Lung microvascular endothelial cell (primary cell): ENCODE measurements at regions not wholly inside any gene's neighbourhood (a gene's known extent, or its start where the extent isn't known, plus 50 kb on each side); places are given as distances from the start of the nearest gene placed in this dataset.
A peak's percentile ranks its signal among the peaks of the same experiment; 100 is the strongest.

Experiments
- DNase-seq, 2 donors: peaks; one replicate each; pipeline versions ENCODE4 v3.0.0 to v3.0.0-alpha.2; 2010; ENCODE audit warnings: low read depth in 2 of 2

DNA sequence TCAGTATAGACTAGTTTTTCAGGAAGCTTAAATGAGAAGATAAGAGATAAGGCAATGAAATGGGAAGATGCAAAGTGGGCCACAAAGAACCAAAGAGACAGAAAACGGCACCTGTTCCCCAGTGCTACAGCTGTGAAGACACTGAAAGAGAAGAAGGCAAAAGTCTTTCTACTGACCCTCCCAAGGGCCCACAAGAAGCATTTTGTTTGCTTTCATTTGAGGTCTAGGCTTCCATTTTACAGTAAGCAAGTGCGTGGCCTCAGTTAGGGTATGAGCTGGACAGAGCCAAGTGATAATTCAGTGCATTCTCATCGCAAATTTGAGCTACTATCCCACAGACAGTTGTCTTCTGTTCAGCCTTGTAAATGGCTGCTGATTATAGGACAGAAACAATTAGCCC lies 53.4 kb upstream of the STK17B start:
- no peak for DNase-seq

DNA sequence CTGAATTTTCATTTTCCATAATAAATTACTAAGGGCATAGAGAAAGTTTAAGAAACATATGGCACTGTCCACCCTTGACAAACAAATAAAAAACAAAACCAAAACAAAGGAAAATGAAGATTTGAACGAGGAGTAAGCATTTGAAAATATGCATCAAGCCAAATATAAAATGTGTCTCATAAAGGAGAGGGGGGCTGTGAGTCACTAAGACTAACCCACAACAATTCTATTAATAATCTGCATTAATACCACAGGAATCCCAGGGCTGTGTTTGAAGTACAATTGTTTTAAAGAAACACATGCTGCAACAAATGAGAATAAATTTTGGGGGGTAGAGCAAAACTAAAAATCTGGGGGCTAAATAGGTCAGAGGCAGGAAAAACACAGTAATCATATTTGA lies 53.8 kb upstream of the STK17B start:
- no peak for DNase-seq

DNA sequence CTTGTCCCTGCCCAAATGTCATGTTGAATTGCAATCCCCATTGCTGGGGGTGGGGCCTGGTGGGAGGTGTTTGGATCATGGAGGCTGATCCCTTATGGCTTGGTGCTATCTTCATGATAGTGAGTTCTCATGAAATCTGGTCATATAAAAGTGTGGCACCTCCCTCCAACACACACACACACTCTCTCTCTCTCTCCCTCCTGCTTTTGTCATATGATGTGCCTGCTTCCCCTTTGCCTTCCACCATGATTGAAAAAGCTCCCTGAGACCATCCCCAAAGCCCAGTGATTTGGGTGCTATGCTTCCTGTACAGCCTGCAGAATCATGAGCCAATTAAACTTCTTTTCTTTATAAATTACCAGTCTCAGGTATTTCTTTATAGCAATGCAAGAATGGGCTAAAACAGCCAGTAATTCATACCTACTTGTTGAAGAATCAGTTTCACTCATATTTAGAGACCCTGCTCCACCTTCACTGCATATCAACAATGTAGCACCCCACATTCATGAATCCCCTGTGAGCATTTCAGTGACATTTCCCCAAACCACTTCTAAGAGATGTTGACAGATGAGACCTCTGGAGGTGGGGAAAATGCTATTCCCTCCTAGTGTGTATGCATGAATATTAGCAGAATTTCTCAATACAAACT lies 54.8 kb upstream of the STK17B start:
- no peak for DNase-seq

DNA sequence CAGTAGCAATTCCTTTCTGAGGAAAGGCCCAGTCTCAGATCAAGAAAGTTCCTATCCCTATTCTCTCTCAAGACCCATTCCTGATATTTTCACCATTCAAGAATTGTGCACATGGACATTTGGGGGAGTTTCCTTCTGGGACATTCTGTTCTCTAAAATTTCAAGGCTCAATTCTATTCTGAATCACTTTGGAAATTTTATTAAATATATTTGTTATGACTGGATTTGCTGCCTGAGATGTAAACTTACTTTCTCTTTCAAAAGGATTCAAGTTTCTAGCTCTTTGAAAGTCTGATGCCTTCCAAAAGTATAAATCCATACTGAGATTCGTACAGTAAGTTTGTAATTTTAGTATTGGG lies 55.3 kb upstream of the STK17B start:
- no peak for DNase-seq

DNA sequence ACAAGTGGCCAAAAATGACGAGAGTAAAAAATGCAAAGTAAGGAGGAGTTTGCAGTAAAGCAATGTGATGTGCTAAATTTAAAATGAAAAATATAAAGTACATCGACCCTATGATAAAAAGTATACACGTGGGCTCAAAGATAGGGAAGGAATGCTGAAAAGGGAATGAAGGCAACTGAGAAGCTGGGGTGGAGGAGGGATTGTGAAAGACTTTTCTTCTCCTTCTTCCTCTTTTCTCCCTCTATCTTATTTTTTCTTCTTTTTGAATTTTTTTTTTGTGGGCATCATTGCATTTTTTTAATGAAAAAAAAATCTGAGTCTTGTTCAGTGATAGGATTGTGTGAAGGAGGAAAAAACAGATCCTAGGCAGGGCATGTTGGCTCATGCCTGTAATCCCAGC lies 57.6 kb upstream of the STK17B start:
- DNase-seq, result no peak

DNA sequence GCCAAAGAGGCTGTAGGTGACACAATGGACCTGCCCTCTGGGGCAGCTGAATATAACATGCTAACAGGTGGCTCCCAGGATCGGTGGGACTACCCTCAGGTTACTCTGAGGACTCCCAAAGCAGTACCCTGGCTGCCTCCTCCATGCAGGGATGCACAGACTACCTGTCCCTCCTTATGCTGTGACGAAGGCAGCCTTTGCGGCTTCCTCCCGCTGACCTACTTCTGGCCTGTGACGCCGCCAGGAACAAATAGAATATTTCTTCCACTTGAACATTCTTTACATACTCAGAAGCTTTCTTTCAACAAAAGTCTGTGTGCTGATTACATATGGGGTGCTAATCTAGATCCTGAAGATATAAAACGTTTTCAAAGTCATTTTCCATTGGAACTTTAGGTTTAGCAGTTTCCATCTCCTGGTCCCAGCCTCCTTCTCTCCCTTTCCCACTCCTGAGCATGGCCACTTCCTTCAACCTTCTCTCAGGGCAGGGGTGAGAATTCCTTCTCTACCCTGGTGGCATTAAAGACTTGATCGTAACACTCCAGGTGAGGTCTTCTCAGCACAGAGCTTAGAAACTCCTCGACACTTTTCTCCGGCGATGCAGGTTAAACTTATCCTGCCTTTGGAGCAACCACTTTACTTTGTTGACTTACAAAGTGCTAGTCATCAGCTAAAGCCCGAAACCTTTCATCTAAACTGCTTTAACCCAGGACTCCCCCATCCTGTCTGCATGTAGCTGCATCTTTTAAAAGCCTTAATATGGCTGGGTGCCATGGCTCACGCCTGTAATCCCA lies 58.9 kb upstream of the STK17B start:
- DNase-seq, result no peak

DNA sequence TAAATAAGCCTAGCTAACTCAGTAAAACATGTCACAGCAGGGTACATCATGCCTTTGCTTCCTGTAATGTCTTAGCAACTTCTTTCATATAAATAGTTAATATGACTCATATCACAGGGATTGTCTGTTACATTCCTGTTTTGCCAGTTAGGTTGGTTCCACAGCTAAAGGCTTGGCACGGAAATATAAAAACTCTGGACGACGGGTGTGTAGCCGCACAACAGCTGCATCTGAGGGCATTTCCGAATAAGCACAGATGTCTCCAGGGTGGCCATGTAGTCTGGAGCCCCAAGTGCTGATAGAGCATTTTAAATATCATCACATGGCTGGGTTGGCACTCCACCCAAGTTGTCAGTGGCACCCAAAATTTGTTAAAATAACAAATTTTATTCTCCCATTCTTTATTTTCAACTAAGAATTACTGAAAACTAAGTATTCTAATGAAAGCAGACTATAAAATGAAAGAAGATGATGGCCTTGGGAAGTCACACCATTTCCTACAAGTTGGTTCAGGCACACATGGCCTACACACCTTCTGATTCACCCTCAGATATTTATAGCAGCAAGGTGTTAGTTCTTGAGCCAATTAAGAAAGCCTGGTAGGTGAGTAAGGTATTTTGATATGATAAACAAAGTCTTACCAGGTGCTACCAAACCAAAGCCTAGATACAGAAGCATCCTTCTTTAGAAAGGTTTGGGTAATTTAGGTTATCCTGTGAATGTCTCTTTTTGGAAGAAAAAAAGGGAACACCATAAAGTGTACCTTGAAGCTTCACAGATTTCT lies 61.8 kb upstream of the STK17B start:
- DNase-seq, result peak; percentile 86 to 93

DNA sequence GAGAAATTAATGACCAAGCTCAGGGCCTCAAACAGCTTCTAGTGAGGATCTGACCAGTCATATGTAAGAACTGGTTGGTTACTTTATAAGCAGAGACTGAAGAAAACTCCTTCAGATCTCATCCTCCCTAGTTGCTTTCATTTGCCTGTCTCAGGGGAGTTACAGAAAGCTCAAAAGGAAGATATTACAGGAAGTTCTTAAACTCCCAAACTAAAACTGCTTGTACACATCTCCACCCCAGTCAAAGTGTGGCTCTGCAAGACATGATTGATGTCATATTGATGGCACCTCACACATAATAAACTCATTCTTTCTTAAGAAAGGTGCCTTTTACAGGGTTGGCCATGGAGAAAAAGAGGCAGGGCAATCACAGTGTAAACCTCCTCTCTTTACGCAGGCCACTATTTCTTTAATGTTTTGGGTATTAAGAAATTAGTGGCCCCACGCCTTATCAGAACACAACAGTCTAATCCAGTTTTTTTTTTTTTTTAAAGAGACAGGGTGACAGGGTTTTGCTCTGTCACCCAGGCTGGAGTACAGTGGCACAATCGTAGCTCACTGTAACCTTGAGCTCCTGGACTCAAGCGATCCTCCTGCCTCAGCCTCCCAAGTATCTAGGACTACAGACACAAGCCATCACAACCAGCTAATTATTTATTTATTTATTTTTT lies 62.6 kb upstream of the STK17B start:
- DNase-seq, result peak in 1 of 2 donors; percentile 24

DNA sequence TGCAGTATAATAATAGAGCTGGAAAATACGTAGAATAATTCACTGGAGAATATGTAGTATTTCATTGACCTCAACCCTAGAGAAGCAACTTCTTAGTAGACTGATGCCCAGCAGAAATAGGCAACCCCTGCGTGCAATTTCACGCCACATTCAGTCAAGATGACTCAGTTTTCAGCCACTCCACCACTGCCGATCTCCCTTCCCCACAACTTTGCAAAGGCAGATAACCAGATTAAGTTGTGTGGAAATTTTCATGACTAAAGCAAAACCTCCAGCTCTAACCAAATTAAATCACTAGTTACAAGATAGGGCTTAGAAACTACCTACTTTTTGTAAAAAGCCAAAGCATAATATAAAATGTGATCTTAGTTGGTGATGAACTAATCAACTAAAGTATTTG lies 63.3 kb upstream of the STK17B start:
- DNase-seq, result peak in 1 of 2 donors; percentile 32

DNA sequence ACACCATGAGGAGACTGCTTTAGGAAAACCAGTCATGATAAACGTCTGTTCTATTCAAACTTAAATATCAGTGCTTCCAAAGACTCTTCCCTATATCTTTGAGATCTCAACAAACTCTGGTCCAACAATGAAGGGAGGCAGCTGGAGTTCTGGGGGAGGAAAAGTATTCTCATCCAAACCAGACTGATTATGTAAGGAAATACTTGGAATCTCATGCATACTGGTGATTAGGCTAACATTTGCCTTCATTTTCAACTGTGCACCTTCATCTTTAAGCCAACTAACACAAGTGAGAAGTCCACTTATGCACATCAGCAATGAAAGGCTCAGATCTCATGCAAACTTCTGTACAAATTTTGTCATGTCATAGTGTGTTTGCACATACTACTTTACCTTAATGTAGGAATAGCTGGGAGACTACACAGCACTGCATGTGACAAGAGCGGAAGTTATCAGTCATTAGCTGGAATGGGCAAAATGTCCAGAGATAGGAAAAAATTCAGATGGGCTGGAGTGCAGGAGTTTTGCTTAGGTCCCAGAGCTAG lies 67.5 kb upstream of the STK17B start:
- DNase-seq, result peak in 1 of 2 donors; percentile 34

DNA sequence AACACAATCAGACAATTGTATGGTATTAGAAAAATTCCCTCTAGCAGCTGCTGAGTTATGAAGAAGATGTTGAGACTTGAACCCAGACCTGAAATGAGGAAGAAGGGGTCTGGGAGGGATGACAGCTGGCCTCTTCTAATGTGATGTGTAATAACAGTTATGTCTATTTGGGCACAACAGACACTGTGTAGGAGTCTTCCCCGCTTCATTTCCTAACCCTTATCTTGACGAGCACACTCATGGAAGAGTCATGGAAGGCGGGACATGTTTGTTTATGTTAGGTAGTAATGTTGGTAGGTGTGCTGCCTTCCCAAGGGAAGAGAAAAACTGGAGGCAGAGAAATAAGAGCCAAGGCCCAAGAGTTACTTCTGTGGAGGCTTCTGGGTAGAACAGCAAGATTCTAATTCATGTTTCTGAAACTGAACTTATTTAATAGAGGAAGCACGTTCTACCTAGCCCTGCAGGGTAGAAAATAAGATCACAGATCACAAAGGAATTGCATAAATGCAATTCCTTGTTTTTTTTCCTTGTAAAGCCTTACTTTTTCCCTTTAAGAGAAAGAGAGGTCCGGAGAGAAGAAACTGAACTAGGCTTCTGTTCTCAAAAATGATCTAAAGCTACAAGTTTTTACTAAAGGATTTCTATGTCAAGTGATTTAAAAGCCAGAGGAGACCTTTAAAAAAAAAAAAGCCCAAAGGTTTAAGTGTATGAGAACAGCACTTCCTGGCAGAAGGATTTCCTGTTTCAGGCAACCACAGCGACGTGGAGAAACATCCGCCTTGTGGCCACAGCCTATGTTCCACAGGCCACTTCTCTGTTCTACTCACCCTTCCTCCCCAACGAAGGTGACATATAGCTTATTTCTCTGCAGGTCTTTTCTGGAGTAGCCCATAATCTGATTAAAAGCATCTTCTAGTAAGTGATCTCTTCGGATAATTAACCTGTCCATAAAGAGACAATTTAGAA lies 68.5 kb upstream of the STK17B start:
- peak; percentile 94 to 95 for DNase-seq

DNA sequence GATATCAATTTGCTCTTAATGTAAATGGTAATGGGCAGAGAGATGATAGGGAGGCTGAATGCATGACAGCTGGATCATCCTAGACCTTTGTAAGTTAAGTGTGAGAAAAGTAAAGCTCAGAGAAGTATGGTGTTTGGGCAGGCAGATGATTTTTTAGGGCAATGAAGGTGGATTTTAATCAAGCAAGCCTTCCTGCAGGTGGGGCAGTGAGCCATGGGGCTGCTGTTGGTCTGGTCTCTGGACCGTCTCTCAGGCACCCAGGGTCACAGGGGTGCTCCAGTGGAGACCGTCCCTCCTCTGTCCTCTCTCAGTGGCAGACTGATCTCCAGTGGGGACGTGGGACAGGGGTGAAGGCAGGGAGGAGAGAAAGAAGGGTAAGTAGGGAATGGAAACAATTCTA lies 69.8 kb upstream of the STK17B start:
- DNase-seq, result no peak

DNA sequence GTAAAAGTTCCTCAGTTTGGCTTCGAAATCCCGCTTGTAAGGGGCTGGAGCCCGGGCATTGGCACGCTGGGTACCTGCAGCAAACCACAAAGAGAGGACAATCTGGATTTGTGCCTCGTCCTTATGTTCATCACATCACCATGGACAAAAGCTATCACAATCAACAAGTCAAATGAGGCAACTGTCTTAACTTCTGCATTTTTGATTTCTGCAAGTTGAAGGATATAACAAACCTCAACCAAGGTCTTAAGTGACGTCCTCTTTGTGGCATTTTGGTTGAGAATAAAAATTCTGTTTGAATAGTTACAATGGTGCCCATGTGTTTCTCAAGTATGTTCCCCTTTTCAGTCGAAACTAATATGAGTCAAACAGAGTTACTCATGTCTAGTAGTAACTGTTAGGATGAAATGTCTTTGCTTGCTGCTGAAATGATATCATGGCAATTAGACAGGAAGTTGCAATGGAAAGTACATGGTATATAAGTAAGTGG lies 70.8 kb upstream of the STK17B start:
- peak in 1 of 2 donors; percentile 23 for DNase-seq

DNA sequence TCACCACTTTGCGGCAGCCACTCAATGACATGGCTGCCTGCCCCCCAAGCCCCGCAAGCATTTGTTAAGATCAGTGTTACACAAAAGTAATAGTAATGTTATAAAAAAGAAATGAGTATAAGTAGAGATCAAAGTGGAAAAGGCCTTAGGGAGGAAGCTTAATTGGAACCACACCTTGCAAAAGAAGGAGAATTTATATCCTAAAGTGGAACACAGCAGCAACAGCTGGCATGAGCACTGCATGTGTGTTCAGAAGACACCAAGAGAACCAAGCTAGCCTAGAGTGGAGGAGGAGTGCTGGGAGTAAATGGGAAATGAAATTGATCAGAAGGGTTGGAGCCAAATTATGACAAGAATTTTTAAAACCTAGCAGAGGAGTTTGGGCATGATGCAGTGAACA lies 73.1 kb upstream of the STK17B start:
- no peak for DNase-seq

DNA sequence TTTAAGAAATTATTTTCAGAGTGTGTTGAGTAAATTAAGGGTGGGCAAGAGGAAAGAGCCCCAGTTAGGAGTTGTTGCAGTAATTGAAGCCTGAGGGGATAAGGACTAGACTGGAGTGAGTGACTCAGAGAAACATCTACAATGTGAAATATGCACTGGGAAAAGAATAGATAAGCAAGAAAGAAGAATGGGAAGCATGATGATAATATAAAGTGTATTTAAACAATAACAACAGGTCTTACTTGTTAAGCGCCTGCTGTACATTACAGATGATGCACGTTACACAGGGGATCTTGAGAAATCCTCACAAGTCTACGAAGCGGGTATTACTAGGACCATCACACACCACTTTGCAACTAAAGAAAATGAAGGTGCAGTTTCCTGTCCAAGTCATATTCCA lies 73.6 kb upstream of the STK17B start:
- DNase-seq, result no peak

DNA sequence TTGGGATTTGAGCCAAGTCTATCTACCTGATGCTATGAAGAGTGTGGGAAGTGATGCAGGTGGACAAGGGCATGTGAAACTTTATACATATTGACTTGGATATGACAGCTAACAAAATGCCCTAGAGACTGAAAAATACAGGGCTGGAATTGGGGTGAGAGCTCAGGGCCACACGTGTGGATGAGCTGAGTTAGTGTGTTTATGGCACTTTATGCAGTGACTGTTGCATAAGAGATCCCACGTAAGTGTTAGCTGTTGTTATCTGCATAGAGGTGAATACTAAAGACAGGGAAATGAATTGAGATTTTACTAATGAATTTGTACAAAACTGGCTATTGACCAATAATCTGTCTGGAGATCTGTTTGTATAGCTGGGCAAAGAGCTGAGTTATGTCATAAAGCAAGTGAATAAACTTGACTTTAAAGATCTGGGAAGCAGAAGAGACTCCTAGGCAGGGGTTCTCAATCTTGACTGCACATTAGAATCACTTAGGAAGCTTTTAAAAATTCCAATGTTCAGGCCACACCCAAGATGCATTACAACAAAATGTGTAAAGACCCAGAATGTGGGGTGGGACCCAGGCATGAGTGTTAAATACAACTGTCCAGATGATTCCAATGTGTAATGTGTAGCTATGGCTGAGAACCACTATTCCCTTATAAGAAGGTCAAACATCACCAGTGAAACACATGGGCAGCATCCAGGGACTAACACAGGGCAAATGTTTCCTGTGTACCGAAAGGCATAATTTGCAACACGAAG lies 74.2 kb upstream of the STK17B start:
- DNase-seq, result no peak

DNA sequence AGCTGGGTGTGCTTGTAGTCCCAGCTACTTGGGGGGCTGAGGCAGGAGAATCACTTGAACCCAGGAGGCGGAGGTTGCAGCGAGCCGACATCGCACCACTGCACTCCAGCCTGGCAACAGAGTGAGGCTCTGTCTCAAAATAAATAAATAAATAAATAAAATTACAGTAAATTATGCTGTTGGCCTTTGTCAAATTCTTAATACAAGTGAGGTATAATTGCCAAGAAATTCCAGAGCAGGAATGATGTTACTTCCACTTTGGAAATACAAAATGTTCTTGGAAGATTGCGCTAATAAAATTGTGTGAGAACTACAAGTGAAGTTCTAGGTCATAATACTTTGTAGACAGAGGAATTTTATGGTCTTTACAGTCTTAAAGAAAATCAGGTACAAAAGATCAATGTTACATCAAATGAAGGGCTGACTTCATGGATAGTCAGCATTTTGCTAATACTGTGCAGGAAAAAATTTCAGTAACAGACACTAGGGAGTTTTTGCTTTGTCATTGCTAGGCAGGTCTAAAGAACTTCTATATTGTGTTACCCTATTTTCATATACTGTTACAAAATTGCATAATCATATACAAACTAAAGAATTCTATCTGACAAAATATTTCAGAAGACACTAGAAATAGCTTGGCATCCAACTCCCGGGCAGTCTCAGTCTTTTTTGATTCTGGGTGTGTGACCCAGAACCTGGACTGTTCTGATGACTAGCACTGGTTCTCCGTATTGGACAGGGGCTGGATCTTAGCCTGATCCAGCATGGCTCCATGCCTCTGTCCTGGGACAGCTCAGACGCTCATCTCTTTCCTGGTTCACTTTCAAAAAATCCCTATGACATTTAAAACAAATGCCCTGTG lies 76.0 kb upstream of the STK17B start:
- no peak for DNase-seq

DNA sequence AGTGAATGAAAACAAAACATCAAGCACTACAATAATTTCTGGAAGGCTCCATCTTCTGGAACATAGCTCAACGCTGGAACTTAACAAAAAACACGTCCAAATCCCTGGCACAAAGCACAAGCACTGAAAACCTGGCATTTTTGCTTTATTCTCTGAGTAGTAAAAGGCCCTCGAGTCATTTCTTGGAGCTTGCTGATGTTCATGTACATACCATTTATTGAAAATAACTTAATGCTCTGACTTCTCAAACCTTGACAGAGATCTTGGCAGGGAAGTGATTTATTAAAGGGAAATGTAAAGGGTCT lies 76.5 kb upstream of the STK17B start:
- no peak for DNase-seq
